GM19035 (cell line): ENCODE measurements at regions not wholly inside any gene's neighbourhood (a gene's known extent, or its start where the extent isn't known, plus 50 kb on each side); places are given as distances from the start of the nearest gene placed in this dataset.

Experiments
- ATAC-seq: cut with Tn5 transposase; IDR thresholded peaks from one replicate; pipeline ENCODE4 v1.9.1; 2021; ENCODE audit not compliant: unreplicated experiment

DNA sequence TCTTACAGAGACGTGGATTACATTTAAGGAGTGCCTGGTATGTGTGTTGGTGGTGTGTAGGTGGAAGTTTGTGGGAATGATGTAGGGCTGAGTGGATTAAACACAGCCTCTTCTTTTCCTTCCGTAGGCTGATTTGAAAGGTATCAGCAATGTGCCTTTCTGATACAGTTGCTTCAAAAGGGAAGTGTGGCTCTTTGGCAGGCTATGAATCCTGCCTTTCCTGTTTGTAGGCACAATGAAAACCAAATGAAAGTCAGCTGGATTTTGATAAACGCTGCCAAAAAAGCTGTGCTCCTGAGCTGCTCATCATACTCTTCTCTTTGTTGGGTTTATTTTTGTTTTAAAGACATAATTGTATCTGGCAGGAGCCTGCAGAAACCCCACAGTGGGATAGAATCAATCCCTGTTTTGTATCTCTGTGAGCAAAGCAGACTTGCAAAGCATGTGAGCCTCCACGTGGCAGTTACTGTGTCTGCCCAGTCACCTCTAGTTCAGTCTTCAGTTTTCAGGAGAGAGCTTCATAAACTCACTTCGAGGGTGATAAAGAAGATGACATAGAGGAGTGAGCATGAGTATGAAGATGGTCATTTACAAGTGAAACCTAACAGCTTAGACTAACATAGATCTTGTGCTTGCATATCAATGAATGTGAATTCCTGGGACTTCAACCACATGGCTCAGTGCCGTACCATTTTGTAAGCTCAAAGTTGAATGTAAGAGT is 655.7 kb upstream of the KIRREL3 start:
- no peak for ATAC-seq

DNA sequence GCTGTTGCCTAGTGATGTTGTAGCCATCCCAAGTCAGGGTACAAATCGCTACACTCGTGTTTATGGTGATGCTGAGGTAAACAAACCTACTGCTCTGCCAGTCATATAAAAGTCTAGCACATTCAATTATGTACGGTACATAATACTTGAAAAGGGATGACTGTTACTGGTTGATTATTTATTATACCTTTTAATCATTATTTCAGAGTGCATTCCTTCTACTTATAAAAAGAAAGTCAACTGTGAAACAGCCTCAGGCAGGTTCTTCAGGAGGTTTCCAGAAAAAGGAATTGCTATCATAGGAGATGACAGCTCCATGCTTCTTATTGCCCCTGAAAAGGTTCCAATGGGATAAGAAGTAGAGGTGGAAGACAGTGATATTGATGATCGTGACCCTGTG is 652.5 kb upstream of the KIRREL3 start:
- ATAC-seq, result no peak

DNA sequence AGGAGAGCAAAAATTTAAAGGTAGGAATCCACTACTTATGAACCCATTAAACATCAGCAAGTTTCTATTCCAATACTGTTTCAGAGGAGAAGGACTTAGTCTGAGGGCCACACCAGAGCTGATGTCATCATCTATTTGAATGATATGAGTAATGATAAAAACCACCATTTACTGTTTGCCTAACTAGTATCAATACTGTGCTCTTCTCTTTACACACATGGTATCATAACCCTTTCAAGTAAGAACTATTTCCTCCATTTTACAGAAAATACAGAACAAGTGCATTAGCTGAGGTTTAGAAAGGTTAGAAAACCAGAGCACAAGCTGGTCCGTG is 651.3 kb upstream of the KIRREL3 start:
- ATAC-seq, result no peak

DNA sequence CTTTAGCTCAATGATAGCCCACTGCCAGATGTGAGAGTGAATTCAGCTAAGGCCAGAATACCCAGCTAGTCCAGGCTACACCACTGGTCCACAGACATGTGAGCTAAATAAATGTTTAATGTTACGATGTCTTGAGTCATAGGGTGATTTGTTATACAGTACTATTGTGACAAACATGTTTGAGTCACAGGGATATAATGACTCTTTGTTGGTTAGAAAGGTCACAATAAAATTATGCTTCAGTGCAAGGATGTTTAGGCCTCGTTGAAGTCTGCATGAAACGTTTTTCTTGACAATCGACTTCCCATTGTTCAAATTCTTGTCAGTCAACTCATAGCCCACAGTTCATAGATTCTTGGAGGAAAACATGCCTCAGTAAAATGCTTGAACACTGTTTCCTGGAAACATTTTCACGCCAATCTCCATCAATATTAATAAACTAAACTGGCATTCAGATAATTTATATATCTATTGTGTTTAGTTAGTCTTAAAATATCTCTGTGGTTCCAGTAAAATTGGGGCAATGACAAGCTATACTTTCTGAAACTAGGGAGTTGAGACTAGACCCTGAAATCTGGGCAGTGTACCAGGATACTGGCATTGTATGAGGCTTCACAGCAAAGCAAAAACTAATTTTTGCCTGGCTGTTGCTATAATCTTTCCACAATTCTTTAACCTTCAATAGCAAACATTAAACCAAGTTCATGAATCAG is 650.8 kb upstream of the KIRREL3 start:
- no peak for ATAC-seq

DNA sequence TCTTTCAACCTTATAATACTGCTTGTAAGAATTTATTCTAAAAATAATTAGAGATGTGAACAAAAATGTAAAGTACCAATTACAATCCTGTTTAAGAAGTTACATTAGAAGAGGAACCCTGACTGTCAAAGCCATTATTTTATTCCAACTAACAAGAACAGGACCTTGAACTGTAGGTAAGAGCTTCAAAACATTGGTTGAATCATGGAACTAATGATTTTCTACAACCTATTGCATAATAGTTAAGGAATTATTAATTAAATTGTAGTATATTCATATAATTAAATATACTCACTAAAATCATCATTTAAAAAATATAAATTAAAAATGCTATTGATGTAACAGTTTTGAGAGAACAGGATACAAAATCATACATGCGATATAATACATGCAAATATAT is 649.4 kb upstream of the KIRREL3 start:
- ATAC-seq, result no peak

DNA sequence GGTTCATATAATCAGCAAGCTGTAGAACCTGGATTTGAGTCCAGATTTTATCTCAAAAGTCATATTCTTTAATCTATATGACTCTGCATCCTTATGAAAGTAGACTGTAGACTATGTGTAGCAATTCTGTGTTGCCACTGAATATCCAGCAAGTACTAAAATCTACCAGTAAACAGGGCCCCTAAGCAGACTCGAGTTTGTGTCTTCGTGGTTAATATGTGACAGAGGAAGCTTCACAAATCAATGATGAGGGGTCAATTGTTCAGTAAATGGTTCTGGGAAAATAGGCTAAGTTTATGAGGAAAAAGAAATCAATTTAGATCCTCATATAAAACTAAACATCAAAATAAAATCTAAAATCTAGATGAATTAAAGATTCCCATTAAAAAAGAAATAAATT is 648.5 kb upstream of the KIRREL3 start:
- ATAC-seq, result no peak

DNA sequence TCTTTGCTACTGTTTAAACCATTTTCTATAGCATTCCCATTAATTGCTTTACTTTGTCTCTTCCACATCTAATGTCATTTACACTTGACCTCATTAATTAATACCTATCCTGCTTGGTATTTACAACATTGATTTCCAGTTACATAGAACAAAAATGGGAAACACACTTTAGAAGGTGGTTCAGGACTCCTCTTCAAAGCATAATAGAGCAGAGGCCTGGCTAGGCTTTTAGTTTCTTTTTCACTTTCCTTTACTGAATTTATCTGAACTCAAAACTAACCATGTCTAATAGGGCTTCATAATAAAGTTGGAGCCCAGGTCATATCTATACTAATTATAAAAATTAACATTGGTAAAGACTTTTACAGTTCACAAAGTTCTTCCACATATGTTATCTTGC is 648.0 kb upstream of the KIRREL3 start:
- ATAC-seq, result no peak

DNA sequence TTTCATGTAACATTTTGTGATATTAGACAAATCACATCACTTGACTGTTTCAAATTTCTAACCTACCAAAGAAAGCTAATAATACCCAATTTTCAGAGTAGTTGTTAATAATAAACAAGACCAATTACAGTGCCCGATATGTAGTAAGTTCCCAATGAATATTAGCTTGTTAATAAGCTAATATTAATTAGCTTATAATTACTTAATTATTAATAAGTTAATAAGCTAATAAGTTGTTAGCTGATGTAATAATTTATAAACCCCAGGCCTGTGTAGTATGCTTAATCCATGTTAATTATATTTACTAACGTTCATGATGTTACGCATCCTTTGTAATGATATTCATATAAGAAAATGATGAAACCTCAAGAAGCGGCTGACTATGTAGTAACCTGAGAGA is 643.8 kb upstream of the KIRREL3 start:
- no peak for ATAC-seq

DNA sequence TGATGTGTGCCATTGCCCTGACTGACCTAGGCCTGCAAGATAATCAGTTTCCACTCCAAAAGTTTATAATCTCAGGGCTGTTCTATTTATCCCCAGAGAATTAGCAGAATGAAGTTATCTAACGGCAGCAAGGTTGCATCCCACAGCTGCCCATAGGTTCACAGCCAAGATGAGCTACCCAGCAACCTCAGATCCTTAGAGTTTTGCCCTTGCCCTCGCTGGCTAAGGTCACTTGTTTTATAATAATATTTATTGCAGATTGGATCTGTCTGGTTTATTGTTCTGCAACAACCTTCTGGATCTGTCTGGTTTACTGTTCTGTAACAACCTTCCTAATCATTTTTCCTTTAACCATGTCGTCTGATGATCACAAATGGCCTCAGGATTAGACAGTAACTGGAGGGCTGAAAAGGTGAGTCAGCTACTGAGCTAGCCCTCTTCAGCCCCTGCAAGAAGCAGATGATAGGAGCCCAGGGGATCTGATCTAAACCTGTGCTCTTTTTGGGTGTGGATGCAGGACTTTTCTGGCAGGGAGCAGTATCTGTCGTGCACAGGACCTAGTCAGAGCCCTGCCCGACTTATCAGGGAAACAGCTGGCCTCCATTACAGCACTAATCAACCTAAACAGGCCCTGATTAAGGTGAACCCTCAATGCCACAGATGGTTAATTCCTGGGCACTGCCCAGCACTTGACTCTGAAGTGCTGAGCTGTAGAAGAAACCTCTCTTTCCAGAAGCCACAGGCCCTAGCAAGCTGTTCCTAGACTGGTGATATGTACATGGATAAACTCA is 642.9 kb upstream of the KIRREL3 start:
- no peak for ATAC-seq

DNA sequence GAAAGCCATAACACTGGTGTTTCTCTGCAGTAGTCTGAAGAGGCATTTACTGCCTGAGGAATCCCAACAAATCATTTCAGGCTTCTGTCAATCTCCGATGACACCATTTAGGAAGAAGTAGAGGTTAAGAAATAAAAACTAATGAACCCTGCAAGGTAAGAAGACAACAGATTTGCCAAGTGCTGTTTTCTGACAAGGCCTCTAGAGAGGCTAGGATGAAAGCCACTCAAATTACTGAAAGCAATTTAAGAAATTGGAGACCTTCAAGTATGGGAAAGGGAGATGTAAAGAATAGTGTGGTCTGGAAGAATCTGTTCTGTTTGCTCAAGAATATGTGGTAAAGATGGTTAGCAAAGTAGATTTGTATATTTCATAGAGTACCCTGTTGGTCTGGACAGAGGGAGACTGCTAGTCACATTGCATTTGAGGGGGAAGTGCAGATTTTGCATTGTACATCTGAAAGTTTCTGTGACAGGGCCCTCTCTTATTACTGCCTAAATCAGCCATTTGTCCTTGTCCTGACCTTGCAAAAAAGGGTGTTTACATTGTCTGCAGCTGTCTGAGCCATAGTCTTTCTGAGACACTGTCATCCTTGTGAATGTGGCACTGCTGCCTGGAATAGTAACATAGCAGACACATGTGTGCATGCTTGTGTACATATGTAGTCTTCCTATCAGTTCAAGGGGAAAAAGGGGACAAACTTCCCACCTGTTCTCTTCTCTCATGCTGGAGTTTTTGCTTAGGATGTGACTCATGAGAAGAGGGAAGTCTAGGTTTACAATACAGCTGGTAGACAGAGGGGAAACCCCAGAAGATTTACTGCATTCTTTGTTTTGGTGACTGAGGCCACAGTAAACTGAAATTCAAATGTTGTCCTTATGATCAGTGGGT is 640.2 kb upstream of the KIRREL3 start:
- ATAC-seq, result peak; percentile 55

DNA sequence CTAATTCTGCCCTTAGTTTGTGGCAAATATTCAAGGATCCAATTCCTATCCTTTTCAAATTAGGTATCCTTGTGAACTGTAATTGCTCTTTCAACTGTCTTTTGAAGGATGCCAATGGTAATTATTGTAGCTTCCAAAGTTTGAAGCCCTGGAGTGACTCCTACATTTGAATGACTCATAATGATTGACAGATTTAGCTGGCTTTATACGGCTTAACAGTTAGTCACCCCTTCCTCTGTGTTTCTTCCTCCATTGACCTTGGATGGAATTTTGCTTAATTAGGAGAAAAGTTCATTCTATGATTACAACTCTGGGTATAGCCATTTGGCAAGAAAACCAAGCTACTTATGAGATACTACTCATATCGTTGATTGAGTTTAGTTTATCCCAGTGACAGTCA is 639.3 kb upstream of the KIRREL3 start:
- no peak for ATAC-seq

DNA sequence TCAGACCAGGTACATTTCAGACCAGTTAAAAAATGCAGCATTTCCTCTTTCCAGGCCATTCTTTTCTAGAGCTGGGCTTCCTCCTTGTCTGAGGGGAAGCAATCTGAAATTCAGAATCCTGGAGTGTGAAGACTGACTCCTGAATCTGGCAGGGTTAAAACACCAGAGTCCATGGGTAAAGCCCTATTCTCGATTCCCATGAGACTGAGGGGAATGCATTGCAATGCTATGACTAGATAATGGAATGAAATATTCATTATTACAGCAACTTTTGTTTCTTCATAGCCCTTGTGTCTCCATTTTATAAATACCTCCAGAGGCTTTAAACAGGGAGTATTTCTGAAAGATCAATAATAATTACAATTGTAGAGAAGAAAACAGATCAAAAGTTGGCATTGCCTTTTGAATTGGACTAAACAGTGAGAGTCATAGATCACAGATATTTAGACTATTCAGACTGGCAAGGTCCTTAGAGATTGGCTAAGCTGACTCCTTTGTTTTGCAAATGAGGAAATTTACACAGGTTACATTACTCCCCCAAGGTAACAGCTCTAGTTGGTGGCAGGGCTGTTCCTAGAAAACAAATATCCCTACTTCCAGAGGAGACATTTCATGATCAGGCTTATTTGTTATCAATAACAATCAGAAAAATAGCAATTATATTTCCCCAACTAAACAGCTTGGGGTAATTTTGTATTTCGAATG is 632.6 kb upstream of the KIRREL3 start:
- no peak for ATAC-seq

DNA sequence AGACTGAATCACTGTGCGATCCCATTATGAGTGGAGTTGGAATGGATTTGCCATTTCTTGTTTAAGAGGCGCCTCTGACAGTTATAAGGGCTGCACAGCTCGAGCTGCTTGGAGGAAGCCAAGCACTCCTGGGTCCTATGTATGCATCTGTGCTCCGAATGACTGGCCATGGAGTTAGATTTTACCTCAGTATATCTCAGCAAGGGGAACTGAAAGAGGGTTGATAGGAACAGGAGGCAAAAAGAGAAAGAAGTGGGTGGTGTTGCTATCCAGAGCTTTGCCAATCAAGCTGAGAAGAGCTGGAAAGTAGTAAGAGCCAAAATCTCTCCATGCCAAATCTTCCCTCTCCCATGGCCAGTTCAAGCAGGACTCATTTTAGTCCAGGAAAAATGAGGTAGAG is 632.0 kb upstream of the KIRREL3 start:
- ATAC-seq, result no peak

DNA sequence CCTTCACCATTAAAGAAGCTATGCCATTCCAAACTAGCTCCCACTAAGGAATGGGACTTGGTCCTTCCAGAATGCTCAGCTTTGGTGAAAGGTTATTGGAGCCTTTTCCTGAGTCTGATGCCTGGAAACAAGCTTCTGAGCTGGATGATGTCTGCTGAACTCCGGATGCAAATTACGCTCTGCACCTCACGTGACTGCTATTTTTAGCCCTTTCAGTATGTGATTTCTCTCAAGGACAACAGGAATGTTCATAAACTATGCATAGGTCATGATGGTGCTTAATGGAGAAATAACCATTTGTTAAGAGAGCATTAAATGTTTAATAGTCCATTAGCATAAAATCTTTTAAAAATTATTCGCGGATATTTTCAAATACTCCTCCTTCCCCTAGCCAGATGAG is 631.4 kb upstream of the KIRREL3 start:
- ATAC-seq, result no peak

DNA sequence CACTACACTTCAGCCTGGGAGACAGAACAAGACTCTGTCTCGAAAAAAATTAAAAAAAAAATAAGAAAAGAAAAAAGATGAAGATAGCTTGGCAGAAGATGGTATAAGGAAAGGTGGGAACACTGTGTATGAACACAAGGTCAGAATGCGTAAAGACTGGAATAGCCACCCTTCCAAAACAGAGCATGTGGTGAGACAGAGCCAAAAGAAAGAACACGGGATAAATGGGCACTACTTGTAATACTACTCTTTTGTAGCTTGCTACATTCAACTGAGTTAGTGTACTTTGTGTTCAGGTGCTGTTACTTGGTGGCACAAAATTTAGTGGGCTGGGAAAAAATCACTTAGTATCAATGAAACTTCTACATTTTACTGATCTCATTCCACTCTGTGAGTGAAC is 628.6 kb upstream of the KIRREL3 start:
- ATAC-seq, result no peak

DNA sequence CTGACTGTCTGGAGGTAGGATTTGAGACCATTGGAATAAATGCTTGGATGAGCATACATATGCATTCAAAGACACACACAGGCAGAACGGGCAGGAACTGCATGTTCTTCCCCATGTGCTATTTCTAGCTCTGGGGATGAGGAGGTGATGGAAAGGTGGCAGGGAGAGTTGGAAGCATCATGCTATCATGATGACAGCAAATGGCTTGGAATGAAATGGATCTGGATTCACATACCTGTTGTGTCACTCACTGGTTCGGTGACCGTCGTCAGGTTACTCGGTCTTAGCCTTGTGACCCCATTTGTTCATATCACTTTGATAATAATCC is 627.9 kb upstream of the KIRREL3 start:
- ATAC-seq, result no peak

DNA sequence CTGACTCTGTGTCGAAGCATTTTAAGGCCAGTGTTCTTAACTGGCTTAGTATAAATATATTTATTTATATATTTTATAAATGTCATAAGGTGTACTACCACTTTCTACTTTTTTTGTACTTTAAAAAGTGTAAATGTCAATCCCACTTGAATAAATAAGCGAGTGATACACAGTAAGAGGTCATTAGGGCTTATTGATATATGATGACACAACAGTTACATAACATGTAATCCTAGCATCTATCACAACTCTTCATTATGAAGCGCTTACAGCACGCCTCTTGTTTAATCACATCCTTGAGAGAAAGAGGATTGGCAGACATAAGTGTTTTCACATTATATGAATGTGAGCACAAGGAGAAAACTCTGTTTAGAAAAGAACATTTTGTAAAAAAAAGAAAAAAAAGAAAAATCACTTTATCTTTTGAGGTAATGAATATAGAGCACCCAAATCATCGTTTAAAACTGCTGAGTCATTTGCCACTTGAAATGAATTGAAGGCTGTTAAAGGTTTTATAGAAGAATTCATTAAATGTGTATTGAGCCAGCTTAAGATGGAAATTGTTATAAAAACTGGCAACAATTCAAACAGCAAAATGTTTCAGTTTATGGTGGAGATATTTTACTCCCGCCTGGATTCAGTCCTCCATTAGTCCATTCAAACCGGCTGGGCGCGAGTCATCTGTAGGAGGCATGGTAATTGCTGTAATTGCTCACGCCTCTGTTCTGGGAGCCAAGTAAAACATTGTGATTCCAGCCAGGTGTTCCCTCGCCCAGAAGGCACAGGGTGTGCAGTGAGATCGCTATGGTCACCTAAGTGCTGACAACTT is 627.3 kb upstream of the KIRREL3 start:
- no peak for ATAC-seq

DNA sequence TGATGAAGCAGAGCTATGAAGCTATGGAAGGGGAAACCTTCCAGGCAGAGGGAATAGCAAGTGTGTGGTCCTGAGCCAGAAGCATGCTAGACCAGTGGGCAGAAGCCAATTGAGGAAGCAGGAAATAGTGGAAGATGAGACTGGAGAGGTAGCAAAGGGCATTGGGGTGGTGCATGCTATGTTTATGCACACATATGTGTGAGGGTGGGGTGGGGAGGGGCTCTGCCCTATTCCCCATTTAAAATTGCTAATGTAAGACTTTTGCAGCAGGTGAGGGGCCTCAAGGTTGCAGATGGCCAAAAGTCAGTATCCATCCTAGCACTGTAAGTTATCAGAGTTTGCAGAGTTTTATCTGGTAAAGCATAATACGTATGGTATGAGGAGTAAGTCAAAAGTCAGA is 626.6 kb upstream of the KIRREL3 start:
- ATAC-seq, result no peak

DNA sequence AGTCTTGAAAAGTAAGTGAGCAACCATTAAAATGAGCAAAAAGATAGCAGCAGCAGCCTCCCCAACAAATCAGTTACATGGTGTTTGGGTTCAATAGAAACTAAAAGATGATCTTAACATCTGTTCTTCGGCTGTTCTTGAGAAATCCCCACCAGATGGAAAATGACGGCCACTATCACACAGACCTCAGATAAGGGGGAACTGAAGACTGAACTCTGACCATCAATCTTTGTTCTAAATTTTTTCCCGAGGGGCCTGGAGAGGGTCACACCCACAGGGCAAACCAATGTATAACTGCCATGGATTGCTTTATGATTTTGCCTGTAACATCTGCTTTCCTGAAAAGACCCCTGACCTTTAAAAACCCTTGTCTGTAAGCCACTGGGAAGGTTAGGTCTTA is 624.8 kb upstream of the KIRREL3 start:
- no peak for ATAC-seq

DNA sequence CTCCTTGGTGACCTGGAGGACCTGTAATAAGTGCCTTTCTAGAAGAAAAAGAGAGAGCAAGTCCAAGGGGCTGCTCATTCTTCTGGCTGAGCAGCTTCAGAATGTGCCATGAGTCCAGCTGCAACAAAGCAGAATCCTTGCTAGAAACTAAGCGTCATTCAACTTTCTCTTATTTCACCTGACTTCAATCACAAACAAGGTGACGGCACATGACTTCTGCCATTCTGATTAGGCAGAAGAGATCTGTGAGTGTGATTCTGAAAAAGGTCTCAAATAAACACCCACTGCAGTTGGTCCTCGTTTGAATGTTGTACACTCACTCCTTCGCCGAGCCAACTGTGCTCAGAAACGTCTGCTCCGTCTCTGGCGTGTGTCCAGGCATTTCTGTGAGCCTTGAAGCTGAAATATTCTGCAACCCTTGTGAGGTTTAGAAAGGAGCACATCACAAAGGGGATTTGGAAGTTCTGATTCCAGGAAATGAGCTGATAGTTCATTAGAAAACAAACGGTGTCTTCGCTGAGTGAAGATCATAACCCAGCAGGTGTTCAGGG is 623.8 kb upstream of the KIRREL3 start:
- ATAC-seq, result no peak
